ENCODE measurements at regions not wholly inside any gene's neighbourhood (a gene's known extent, or its start where the extent isn't known, plus 50 kb on each side); places are given as distances from the start of the nearest gene placed in this dataset.

GRCh38 chr22:34096770-34097169 is 176.5 kb upstream of the LARGE1 start:
- TF ChIP-seq CTCF (IDR thresholded peaks at IDR 0.05) (no peak), EZH2 (IDR thresholded peaks at IDR 0.05; ENCODE audit: borderline replicate concordance, insufficient read depth, low read depth, low read length, poor library complexity, severe bottlenecking) (no peak)

Data from B cell (primary cell).